Myocyte (in vitro differentiated cells): ENCODE measurements at regions not wholly inside any gene's neighbourhood (a gene's known extent, or its start where the extent isn't known, plus 50 kb on each side); places are given as distances from the start of the nearest gene placed in this dataset.

ENCODE experiments used
- DNase-seq: peaks from one replicate; pipeline ENCODE4 v3.0.0-alpha.2; 2012; ENCODE audit warnings: low read depth

GRCh38 chr12:11946161-11946560 lies 124.6 kb upstream of the BCL2L14 start:
- no peak for DNase-seq

GRCh38 chr12:11947213-11947612 lies 123.5 kb upstream of the BCL2L14 start:
- DNase-seq = no peak

GRCh38 chr12:11949738-11950411 lies 120.9 kb upstream of the BCL2L14 start:
- DNase-seq = peak; percentile 31

GRCh38 chr12:11951209-11951608 lies 119.5 kb upstream of the BCL2L14 start:
- no peak for DNase-seq

GRCh38 chr12:11953523-11953922 lies 117.2 kb upstream of the BCL2L14 start:
- peak; percentile 65 for DNase-seq

GRCh38 chr12:11954181-11954580 lies 116.6 kb upstream of the BCL2L14 start:
- DNase-seq = no peak

- DNase-seq = peak; percentile 63
Measured at GRCh38 chr12:11958221-11959091, 112.3 kb upstream of the BCL2L14 start.

GRCh38 chr12:11959117-11959823 lies 111.5 kb upstream of the BCL2L14 start:
- no peak for DNase-seq

- no peak for DNase-seq
Measured at GRCh38 chr12:11960646-11961045, 110.1 kb upstream of the BCL2L14 start.

GRCh38 chr12:11961686-11962085 lies 109.1 kb upstream of the BCL2L14 start:
- no peak for DNase-seq

GRCh38 chr12:11962860-11963259 lies 107.9 kb upstream of the BCL2L14 start:
- DNase-seq = no peak

GRCh38 chr12:11963841-11964471 lies 106.8 kb upstream of the BCL2L14 start:
- DNase-seq = no peak

GRCh38 chr12:11965258-11965910 lies 105.4 kb upstream of the BCL2L14 start:
- no peak for DNase-seq

GRCh38 chr12:11967376-11968047 lies 103.2 kb upstream of the BCL2L14 start:
- peak; percentile 45 for DNase-seq

- DNase-seq = no peak
Measured at GRCh38 chr12:11968048-11968383, 102.7 kb upstream of the BCL2L14 start.

GRCh38 chr12:11968516-11968915 lies 102.2 kb upstream of the BCL2L14 start:
- no peak for DNase-seq

- no peak for DNase-seq
Measured at GRCh38 chr12:11969437-11970154, 101.1 kb upstream of the BCL2L14 start.

- DNase-seq = no peak
Measured at GRCh38 chr12:11970155-11970520, 100.6 kb upstream of the BCL2L14 start.

- DNase-seq = no peak
Measured at GRCh38 chr12:11973396-11973795, 97.3 kb upstream of the BCL2L14 start.

GRCh38 chr12:11976005-11976404 lies 94.7 kb upstream of the BCL2L14 start:
- no peak for DNase-seq
